ENCODE measurements at regions not wholly inside any gene's neighbourhood (a gene's known extent, or its start where the extent isn't known, plus 50 kb on each side); places are given as distances from the start of the nearest gene placed in this dataset.
A peak's percentile ranks its signal among the peaks of the same experiment; 100 is the strongest.

- no peak overlapping the region for H3K4me3 ChIP-seq (ENCODE audit: low read depth, low read length)
- no peak for TF ChIP-seq CTCF (conservative IDR thresholded peaks at IDR 0.05; ENCODE audit: low read depth, low read length)
- DNase-seq (ENCODE audit: low read depth) = no peak
Observed at GRCh38 chr5:124439609-124440008, 306.8 kb downstream of the ZNF608 start.

GRCh38 chr5:124438903-124439281, 307.5 kb downstream of the ZNF608 start:
- TF ChIP-seq CTCF (conservative IDR thresholded peaks at IDR 0.05; ENCODE audit: low read depth, low read length) = no peak
- DNase-seq (ENCODE audit: low read depth) = no peak
- H3K4me3 ChIP-seq (ENCODE audit: low read depth, low read length) = no peak overlapping the region

GRCh38 chr5:124438026-124438902, 308.2 kb downstream of the ZNF608 start:
- TF ChIP-seq CTCF (conservative IDR thresholded peaks at IDR 0.05; ENCODE audit: low read depth, low read length) = no peak
- H3K4me3 ChIP-seq (ENCODE audit: low read depth, low read length) = no peak overlapping the region
- no peak for DNase-seq (ENCODE audit: low read depth)

GRCh38 chr5:124436294-124436693, 310.1 kb downstream of the ZNF608 start:
- TF ChIP-seq CTCF (conservative IDR thresholded peaks at IDR 0.05; ENCODE audit: low read depth, low read length) = no peak
- H3K4me3 ChIP-seq (ENCODE audit: low read depth, low read length) = no peak overlapping the region
- DNase-seq (ENCODE audit: low read depth) = peak; percentile 20

GRCh38 chr5:124433170-124433569, 313.3 kb downstream of the ZNF608 start:
- DNase-seq (ENCODE audit: low read depth) = no peak

GRCh38 chr5:124421584-124421983, 324.9 kb downstream of the ZNF608 start:
- no peak overlapping the region for H3K4me3 ChIP-seq (ENCODE audit: low read depth, low read length)
- no peak for TF ChIP-seq CTCF (conservative IDR thresholded peaks at IDR 0.05; ENCODE audit: low read depth, low read length)
- DNase-seq (ENCODE audit: low read depth) = no peak

More at GRCh38 chr5:124433170-124433569, 313.3 kb downstream of the ZNF608 start:
- TF ChIP-seq CTCF (conservative IDR thresholded peaks at IDR 0.05; ENCODE audit: low read depth, low read length) = no peak
- H3K4me3 ChIP-seq (ENCODE audit: low read depth, low read length) = no peak overlapping the region

GRCh38 chr5:124420952-124421351, 325.5 kb downstream of the ZNF608 start:
- no peak for TF ChIP-seq CTCF (conservative IDR thresholded peaks at IDR 0.05; ENCODE audit: low read depth, low read length)
- DNase-seq (ENCODE audit: low read depth) = no peak
- no peak overlapping the region for H3K4me3 ChIP-seq (ENCODE audit: low read depth, low read length)

All from choroid plexus epithelial cell (primary cell).